Keratinocyte (primary cell): ENCODE measurements at regions not wholly inside any gene's neighbourhood (a gene's known extent, or its start where the extent isn't known, plus 50 kb on each side); places are given as distances from the start of the nearest gene placed in this dataset.
A peak's percentile ranks its signal among the peaks of the same experiment; 100 is the strongest.

Source experiments
- DNase-seq: peaks from one replicate; pipeline ENCODE4 v3.0.0-alpha.2; 2011; ENCODE audit warnings: low read depth, missing footprints, low spot score
- FAIRE-seq: peaks from 2 replicates; lab custom pipeline; 2011; peaks lifted over from hg19 to GRCh38; lab: Jason Lieb, UNC
- H2AFZ ChIP-seq: 2 replicates; pipeline ENCODE4 v1.6.0; 2012; ENCODE audit warnings: low read length, control low read depth, inconsistent platforms; ENCODE audit not compliant: control insufficient read depth
- H3K27ac ChIP-seq: 2 replicates; pipeline ENCODE4 v1.5.1; 2011; ENCODE audit warnings: low read length; ENCODE audit not compliant: control insufficient read depth, insufficient read depth
- H3K27me3 ChIP-seq: 3 replicates; pipeline ENCODE4 v1.6.0; 2011; ENCODE audit warnings: low read length; ENCODE audit not compliant: control insufficient read depth, insufficient read depth; ENCODE audit errors: extremely low read depth
- H3K36me3 ChIP-seq, 2 experiments: 2 replicates in 1 of 2; 3 replicates in 1 of 2; pipeline ENCODE4 v1.5.1; 2011; ENCODE audit warnings: low read length in 2 of 2, mild to moderate bottlenecking in 1 of 2; ENCODE audit not compliant: control insufficient read depth in 2 of 2, insufficient read depth in 2 of 2; ENCODE audit errors: extremely low read depth in 1 of 2
- H3K4me1 ChIP-seq: 3 replicates; pipeline ENCODE4 v1.5.1; 2011; ENCODE audit warnings: low read length; ENCODE audit not compliant: control insufficient read depth, insufficient read depth; ENCODE audit errors: extremely low read depth
- H3K4me2 ChIP-seq: 3 replicates; pipeline ENCODE4 v1.6.0; 2011; ENCODE audit warnings: low read depth, low read length; ENCODE audit not compliant: control insufficient read depth, insufficient read depth; ENCODE audit errors: extremely low read depth
- H3K4me3 ChIP-seq, 3 experiments: fragments of 200-600 bp in 1 of 3; sonication (generic) in 1 of 3; 2 replicates in 2 of 3; 3 replicates in 1 of 3; pipeline ENCODE4 v1.5.1; 2011 to 2016; ENCODE audit warnings: low read length in 3 of 3, mild to moderate bottlenecking in 3 of 3, control low read depth in 2 of 3, inconsistent platforms in 1 of 3, low read depth in 1 of 3, mixed read lengths in 1 of 3, mixed run types in 1 of 3, moderate library complexity in 1 of 3; ENCODE audit not compliant: control insufficient read depth in 2 of 3, insufficient read depth in 2 of 3; ENCODE audit errors: extremely low read depth in 1 of 3
- H3K79me2 ChIP-seq: 2 replicates; pipeline ENCODE4 v1.6.0; 2012; ENCODE audit warnings: low read length; ENCODE audit not compliant: control insufficient read depth, insufficient read depth
- H3K9ac ChIP-seq: 3 replicates; pipeline ENCODE4 v1.6.0; 2011; ENCODE audit warnings: low read length; ENCODE audit not compliant: control insufficient read depth, insufficient read depth; ENCODE audit errors: extremely low read depth
- H3K9me1 ChIP-seq: 3 replicates; pipeline ENCODE4 v1.6.0; 2011; ENCODE audit warnings: low read length; ENCODE audit not compliant: control insufficient read depth, insufficient read depth; ENCODE audit errors: extremely low read depth
- H3K9me3 ChIP-seq: 2 replicates; pipeline ENCODE4 v1.5.1; 2012; ENCODE audit warnings: low read depth, low read length; ENCODE audit not compliant: control insufficient read depth
- H4K20me1 ChIP-seq: 3 replicates; pipeline ENCODE4 v1.6.0; 2011; ENCODE audit warnings: low read length; ENCODE audit not compliant: control insufficient read depth, insufficient read depth; ENCODE audit errors: extremely low read depth
- EZH2 ChIP-seq: IDR thresholded peaks from one replicate; pipeline ENCODE4 v1.6.1; 2012; ENCODE audit warnings: inconsistent platforms, mild to moderate bottlenecking, low read length, moderate library complexity
- dilution Hi-C: fragments of 300-500 bp; cut with MboI; formaldehyde crosslinking; loops from one replicate; pipeline ENCODE4 v1.7.0; 2020; ENCODE audit warnings: low sequenced_read_pairs; ENCODE audit not compliant: extremely low pct_ligation_motif_present
- TF ChIP-seq, protein P1 (sequence below), 3 experiments: IDR thresholded peaks in 1 of 3; conservative IDR thresholded peaks in 1 of 3; optimal IDR thresholded peaks in 1 of 3; 2 replicates in 2 of 3; 3 replicates in 1 of 3; pipeline versions ENCODE3 to v1.5.1; 2011; ENCODE audit warnings: low read length in 3 of 3, mild to moderate bottlenecking in 3 of 3, moderate library complexity in 2 of 3, control low read depth in 1 of 3, inconsistent platforms in 1 of 3; ENCODE audit not compliant: insufficient read depth in 2 of 3; ENCODE audit errors: extremely low read depth in 1 of 3

DNA sequence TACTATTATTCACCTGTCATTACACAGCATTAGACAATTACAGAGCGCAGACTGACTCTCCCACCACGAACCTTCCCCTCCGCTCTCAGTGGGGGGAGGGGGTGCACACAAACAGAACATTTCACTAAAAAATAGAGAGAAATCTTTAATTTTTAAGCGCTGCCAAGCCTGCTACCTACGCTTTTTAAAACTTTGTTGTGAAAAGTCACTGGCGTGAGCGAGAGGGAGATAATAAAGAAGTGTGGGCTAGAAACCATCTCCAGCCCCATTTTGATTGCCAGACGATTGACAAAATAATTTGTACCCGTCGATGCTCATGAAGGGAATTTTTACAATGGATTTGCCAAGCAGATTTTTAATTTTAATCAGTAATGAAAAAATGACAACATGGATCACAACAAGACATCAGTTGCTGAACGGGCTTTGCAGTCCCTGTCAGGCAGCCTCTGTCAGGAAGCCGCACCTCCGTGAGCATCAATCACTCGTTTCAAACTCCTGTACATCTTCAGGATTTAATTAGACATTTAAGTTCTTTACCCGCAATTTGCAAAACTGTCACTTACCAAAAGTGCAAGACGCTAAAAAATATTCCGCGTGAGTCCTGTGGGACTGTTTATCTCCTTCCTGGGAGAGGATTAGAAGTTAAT lies 209.1 kb downstream of the BCL11B start:
- Histone ChIP-seq H3K27ac (no peak overlapping the region), H4K20me1 (no peaks in the 10 kb centered on the region), H3K4me1 (peaks cover 30% of the 10 kb centered on the region), H3K4me2 (no peak overlapping the region), H2AFZ (no peak overlapping the region), H3K9ac (no peak overlapping the region), H3K4me3 (no peak overlapping the region), H3K79me2 (no peaks in the 10 kb centered on the region), H3K9me3 (no peaks in the 10 kb centered on the region), H3K36me3 (no peaks in the 10 kb centered on the region), H3K9me1 (no peaks in the 10 kb centered on the region), H3K27me3 (no peaks in the 10 kb centered on the region)
- no peak for TF ChIP-seq EZH2
- TF ChIP-seq, protein P1, sequence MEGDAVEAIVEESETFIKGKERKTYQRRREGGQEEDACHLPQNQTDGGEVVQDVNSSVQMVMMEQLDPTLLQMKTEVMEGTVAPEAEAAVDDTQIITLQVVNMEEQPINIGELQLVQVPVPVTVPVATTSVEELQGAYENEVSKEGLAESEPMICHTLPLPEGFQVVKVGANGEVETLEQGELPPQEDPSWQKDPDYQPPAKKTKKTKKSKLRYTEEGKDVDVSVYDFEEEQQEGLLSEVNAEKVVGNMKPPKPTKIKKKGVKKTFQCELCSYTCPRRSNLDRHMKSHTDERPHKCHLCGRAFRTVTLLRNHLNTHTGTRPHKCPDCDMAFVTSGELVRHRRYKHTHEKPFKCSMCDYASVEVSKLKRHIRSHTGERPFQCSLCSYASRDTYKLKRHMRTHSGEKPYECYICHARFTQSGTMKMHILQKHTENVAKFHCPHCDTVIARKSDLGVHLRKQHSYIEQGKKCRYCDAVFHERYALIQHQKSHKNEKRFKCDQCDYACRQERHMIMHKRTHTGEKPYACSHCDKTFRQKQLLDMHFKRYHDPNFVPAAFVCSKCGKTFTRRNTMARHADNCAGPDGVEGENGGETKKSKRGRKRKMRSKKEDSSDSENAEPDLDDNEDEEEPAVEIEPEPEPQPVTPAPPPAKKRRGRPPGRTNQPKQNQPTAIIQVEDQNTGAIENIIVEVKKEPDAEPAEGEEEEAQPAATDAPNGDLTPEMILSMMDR (optimal IDR thresholded peaks at IDR 0.05 in 1 of 3, IDR thresholded peaks at IDR 0.05 in 1 of 3, conservative IDR thresholded peaks at IDR 0.05 in 1 of 3; ENCODE audit: extremely low read depth in 1 of 3, insufficient read depth in 2 of 3, low read length in 3 of 3): no peak
- dilution Hi-C loops: no loop called here
- no peak for FAIRE-seq
- DNase-seq: no peak

DNA sequence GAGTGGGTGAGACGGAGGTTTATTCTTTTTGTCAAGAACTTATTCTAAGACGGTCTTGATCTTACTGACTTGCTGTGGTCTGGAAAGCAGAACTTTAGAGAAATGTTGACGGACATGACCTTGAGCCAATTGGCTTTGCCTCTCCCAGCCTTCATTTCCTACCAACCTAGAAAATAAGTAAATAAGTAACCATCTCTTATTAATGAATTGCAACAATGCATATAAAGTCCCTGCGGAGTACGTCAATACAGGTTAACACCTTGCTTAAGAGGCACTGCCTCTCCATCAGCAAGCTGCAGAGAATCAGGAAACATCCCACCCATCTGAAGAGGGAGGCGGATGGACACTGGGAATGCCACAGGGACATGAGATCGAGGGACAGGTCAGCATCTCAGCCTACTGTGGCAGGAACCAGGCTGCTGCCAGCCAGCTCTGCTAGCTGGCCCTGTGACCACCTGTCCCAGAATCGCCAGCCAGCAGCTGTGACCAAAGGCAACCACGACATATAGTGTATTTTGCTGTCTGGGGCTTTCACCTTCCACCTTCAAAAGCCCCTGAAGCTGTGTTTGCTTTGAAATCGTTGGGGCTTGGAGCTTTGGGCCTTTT lies 208.3 kb downstream of the BCL11B start:
- no peak overlapping the region for H3K4me3 ChIP-seq
- TF ChIP-seq, protein P1 (optimal IDR thresholded peaks at IDR 0.05 in 1 of 3, IDR thresholded peaks at IDR 0.05 in 1 of 3, conservative IDR thresholded peaks at IDR 0.05 in 1 of 3; ENCODE audit: extremely low read depth in 1 of 3, insufficient read depth in 2 of 3, low read length in 3 of 3): no peak
- no peak for TF ChIP-seq EZH2
- no peaks in the 10 kb centered on the region for H4K20me1 ChIP-seq
- peaks cover 30% of the 10 kb centered on the region for H3K4me1 ChIP-seq
- peak overlapping the region; percentile 69 for H3K4me2 ChIP-seq
- FAIRE-seq (no peak), DNase-seq (no peak)
- peak overlapping the region; percentile 65 for H3K9ac ChIP-seq
- H3K9me1 ChIP-seq: no peaks in the 10 kb centered on the region
- peak overlapping the region; percentile 76 for H3K27ac ChIP-seq
- H3K27me3 ChIP-seq: no peaks in the 10 kb centered on the region
- no peaks in the 10 kb centered on the region for H3K36me3 ChIP-seq
- dilution Hi-C loops: no loop called here
- peak overlapping the region; percentile 79 for H2AFZ ChIP-seq
- H3K79me2 ChIP-seq: no peaks in the 10 kb centered on the region
- no peaks in the 10 kb centered on the region for H3K9me3 ChIP-seq
